ENCODE measurements at regions not wholly inside any gene's neighbourhood (a gene's known extent, or its start where the extent isn't known, plus 50 kb on each side); places are given as distances from the start of the nearest gene placed in this dataset.

DNA sequence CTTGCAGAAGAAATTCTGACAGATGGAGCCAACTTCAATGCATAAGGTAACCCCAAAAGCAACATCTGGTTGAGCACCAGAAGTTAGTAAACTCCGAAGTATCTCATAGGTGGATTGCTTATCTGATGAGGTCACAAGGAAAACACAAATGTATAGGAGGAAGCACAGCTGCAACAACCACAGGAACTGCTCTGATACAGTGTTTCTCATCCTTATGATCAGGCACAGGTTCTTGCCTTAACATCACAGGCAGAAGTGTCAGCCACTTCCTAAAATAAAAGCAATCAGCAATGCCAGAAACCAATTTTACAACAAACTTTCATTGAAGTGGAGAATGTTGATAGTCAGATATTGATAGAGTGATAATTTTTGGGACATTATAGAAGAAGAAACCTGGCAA lies 530.3 kb upstream of the FAT3 start:
- H3K36me3 ChIP-seq (replicated peaks; ENCODE audit: low read depth, low read length), result no peaks in the 10 kb centered on the region
- H3K79me2 ChIP-seq (ENCODE audit: low read length), result no peaks in the 10 kb centered on the region
- no peak overlapping the region for H3K4me3 ChIP-seq (ENCODE audit: low read length)
- no peaks in the 10 kb centered on the region for H3K27me3 ChIP-seq (ENCODE audit: low read depth, low read length)
- H3K27ac ChIP-seq (ENCODE audit: low read length), result no peak overlapping the region
- H3K9ac ChIP-seq (ENCODE audit: low read length), result no peak overlapping the region
- TF ChIP-seq, protein P1, sequence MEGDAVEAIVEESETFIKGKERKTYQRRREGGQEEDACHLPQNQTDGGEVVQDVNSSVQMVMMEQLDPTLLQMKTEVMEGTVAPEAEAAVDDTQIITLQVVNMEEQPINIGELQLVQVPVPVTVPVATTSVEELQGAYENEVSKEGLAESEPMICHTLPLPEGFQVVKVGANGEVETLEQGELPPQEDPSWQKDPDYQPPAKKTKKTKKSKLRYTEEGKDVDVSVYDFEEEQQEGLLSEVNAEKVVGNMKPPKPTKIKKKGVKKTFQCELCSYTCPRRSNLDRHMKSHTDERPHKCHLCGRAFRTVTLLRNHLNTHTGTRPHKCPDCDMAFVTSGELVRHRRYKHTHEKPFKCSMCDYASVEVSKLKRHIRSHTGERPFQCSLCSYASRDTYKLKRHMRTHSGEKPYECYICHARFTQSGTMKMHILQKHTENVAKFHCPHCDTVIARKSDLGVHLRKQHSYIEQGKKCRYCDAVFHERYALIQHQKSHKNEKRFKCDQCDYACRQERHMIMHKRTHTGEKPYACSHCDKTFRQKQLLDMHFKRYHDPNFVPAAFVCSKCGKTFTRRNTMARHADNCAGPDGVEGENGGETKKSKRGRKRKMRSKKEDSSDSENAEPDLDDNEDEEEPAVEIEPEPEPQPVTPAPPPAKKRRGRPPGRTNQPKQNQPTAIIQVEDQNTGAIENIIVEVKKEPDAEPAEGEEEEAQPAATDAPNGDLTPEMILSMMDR (IDR thresholded peaks at IDR 0.05; ENCODE audit: low read depth, low read length), result no peak
- TF ChIP-seq EZH2phosphoT487 (IDR thresholded peaks at IDR 0.05; ENCODE audit: low read depth), result no peak
- H4K20me1 ChIP-seq (ENCODE audit: insufficient read depth, low read length), result no peaks in the 10 kb centered on the region
- no peak overlapping the region for H2AFZ ChIP-seq (ENCODE audit: low read depth, low read length)
- H3K9me3 ChIP-seq (ENCODE audit: insufficient read depth, low read length), result no peaks in the 10 kb centered on the region
- no peak overlapping the region for H3K4me2 ChIP-seq (ENCODE audit: low read length)
- no peaks in the 10 kb centered on the region for H3K4me1 ChIP-seq (ENCODE audit: low read length)

DNA sequence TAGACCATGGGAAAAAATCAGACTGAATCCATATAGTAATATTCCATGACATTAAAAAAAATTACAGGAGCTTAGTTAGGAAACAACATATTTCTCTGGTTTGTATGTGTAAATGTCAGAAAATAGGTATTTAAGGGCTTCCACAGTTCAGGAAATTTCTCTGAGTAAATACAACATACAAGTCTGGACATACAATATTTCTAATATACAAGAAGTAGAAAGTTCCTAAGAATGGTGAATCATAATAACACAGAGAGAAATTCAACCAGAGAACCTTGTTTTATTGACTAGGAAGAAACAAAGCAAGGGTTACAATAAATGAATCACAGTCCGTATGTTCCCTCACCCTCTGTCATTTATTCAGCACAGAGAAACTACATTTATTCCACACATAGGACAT lies 532.7 kb upstream of the FAT3 start:
- Histone ChIP-seq H3K9me3 (ENCODE audit: insufficient read depth, low read length) (no peaks in the 10 kb centered on the region), H4K20me1 (ENCODE audit: insufficient read depth, low read length) (no peaks in the 10 kb centered on the region), H3K9ac (ENCODE audit: low read length) (no peak overlapping the region), H3K4me1 (ENCODE audit: low read length) (no peaks in the 10 kb centered on the region), H3K4me3 (ENCODE audit: low read length) (no peak overlapping the region), H3K27ac (ENCODE audit: low read length) (no peak overlapping the region), H3K36me3 (replicated peaks; ENCODE audit: low read depth, low read length) (no peaks in the 10 kb centered on the region), H3K4me2 (ENCODE audit: low read length) (no peak overlapping the region), H3K79me2 (ENCODE audit: low read length) (no peaks in the 10 kb centered on the region), H3K27me3 (ENCODE audit: low read depth, low read length) (no peaks in the 10 kb centered on the region), H2AFZ (ENCODE audit: low read depth, low read length) (no peak overlapping the region)
- TF ChIP-seq EZH2phosphoT487 (IDR thresholded peaks at IDR 0.05; ENCODE audit: low read depth), result no peak
- TF ChIP-seq, protein P1 (IDR thresholded peaks at IDR 0.05; ENCODE audit: low read depth, low read length), result no peak

DNA sequence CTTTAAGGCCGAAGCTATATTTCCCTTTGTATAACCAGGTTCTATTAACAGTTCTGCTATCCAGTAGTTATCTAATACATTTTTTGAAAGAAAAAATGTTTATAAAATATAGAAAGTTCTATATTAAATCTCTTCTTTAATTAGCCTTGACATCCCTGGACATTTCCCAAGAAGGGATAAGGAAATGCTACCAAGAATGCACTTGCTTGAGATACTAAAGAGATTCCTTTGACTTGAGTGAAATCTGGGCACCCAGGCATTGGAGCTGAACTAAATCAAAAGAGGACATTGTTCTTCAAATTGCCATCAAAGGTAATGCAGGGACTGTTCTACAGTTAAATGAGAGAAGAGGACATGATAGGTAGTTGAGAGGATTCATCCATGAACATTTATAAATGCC lies 535.9 kb upstream of the FAT3 start:
- Histone ChIP-seq H3K9ac (ENCODE audit: low read length) (no peak overlapping the region), H3K4me3 (ENCODE audit: low read length) (no peak overlapping the region), H3K4me1 (ENCODE audit: low read length) (no peaks in the 10 kb centered on the region), H3K9me3 (ENCODE audit: insufficient read depth, low read length) (no peaks in the 10 kb centered on the region), H3K4me2 (ENCODE audit: low read length) (no peak overlapping the region), H4K20me1 (ENCODE audit: insufficient read depth, low read length) (no peaks in the 10 kb centered on the region), H3K27me3 (ENCODE audit: low read depth, low read length) (no peaks in the 10 kb centered on the region), H3K27ac (ENCODE audit: low read length) (no peak overlapping the region), H3K36me3 (replicated peaks; ENCODE audit: low read depth, low read length) (no peaks in the 10 kb centered on the region), H2AFZ (ENCODE audit: low read depth, low read length) (no peak overlapping the region), H3K79me2 (ENCODE audit: low read length) (no peaks in the 10 kb centered on the region)
- no peak for TF ChIP-seq EZH2phosphoT487 (IDR thresholded peaks at IDR 0.05; ENCODE audit: low read depth)

DNA sequence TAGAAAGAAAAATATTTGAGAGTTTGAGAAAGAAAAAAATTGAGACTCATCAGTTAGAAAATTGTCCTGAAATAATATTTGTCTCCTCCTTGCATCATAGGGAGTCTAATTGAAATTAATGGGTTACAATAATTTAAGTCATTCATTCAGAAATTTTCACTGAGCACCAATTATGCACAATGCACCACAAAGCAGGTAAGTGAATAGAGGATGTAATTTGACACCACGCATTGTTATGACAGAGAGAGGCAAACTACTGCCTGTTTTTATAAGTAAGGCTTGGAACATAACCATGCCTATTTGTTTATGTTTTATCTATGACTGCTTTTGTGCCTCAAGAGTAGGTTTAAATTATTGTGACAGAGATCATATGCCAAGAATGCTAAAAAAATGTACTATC lies 537.9 kb upstream of the FAT3 start:
- H4K20me1 ChIP-seq (ENCODE audit: insufficient read depth, low read length), result no peaks in the 10 kb centered on the region
- H3K79me2 ChIP-seq (ENCODE audit: low read length), result no peaks in the 10 kb centered on the region
- no peaks in the 10 kb centered on the region for H3K36me3 ChIP-seq (replicated peaks; ENCODE audit: low read depth, low read length)
- no peaks in the 10 kb centered on the region for H3K9me3 ChIP-seq (ENCODE audit: insufficient read depth, low read length)
- no peak overlapping the region for H3K9ac ChIP-seq (ENCODE audit: low read length)
- H3K4me2 ChIP-seq (ENCODE audit: low read length), result no peak overlapping the region
- TF ChIP-seq, protein P1 (IDR thresholded peaks at IDR 0.05; ENCODE audit: low read depth, low read length), result no peak
- TF ChIP-seq EZH2phosphoT487 (IDR thresholded peaks at IDR 0.05; ENCODE audit: low read depth), result no peak
- no peak overlapping the region for H3K4me3 ChIP-seq (ENCODE audit: low read length)
- H3K4me1 ChIP-seq (ENCODE audit: low read length), result no peaks in the 10 kb centered on the region
- H3K27me3 ChIP-seq (ENCODE audit: low read depth, low read length), result no peaks in the 10 kb centered on the region
- no peak overlapping the region for H2AFZ ChIP-seq (ENCODE audit: low read depth, low read length)
- H3K27ac ChIP-seq (ENCODE audit: low read length), result no peak overlapping the region

DNA sequence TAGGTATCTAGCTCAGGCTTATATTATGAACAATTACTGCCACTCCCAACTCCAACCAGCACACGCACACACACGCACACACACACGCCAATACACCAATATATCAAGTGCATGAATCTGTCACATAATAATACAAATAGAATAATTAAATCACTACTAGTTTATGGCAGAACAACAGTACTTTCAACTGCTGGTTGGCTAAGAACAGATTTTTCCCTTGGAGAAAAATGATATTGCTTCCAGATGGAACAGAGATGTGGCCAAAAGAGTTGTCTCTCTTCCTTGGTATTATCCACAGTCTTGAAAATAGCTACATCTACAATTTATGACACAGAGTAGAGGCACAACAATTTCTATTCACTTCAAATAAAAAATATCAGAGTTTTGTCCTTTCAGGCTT lies 538.3 kb upstream of the FAT3 start:
- H3K4me2 ChIP-seq (ENCODE audit: low read length), result no peak overlapping the region
- no peak overlapping the region for H3K4me3 ChIP-seq (ENCODE audit: low read length)
- H3K27ac ChIP-seq (ENCODE audit: low read length), result no peak overlapping the region
- no peak overlapping the region for H2AFZ ChIP-seq (ENCODE audit: low read depth, low read length)
- TF ChIP-seq EZH2phosphoT487 (IDR thresholded peaks at IDR 0.05; ENCODE audit: low read depth), result no peak
- TF ChIP-seq, protein P1 (IDR thresholded peaks at IDR 0.05; ENCODE audit: low read depth, low read length), result no peak
- no peaks in the 10 kb centered on the region for H3K79me2 ChIP-seq (ENCODE audit: low read length)
- H3K9me3 ChIP-seq (ENCODE audit: insufficient read depth, low read length), result no peaks in the 10 kb centered on the region
- no peak overlapping the region for H3K9ac ChIP-seq (ENCODE audit: low read length)
- H3K4me1 ChIP-seq (ENCODE audit: low read length), result no peaks in the 10 kb centered on the region
- no peaks in the 10 kb centered on the region for H3K27me3 ChIP-seq (ENCODE audit: low read depth, low read length)
- H3K36me3 ChIP-seq (replicated peaks; ENCODE audit: low read depth, low read length), result no peaks in the 10 kb centered on the region
- H4K20me1 ChIP-seq (ENCODE audit: insufficient read depth, low read length), result no peaks in the 10 kb centered on the region
